Gastroesophageal sphincter (tissue), 4 donors: ENCODE measurements at regions not wholly inside any gene's neighbourhood (a gene's known extent, or its start where the extent isn't known, plus 50 kb on each side); places are given as distances from the start of the nearest gene placed in this dataset.

Experiments
- ATAC-seq: fragments of 150-250 bp; one replicate; pipeline ENCODE4 v1.9.1; 2016; ENCODE audit warnings: mild to moderate bottlenecking, moderate library complexity
- H3K27ac ChIP-seq, 4 donors: fragments of 200-600 bp; sonication (generic) in 3 of 4; 1 replicate in 3 of 4; 2 replicates in 1 of 4; pipeline ENCODE4 v1.5.1; 2016 to 2019
- H3K27me3 ChIP-seq: fragments of 200-600 bp; sonication (generic); one replicate; pipeline ENCODE4 v1.5.1; 2019
- H3K36me3 ChIP-seq, 2 donors: fragments of 200-600 bp; sonication (generic); one replicate each; pipeline ENCODE4 v1.5.1; 2019; ENCODE audit warnings: control low read depth in 1 of 2
- H3K4me1 ChIP-seq, 3 donors: fragments of 200-600 bp; sonication (generic); 1 replicate in 2 of 3; 2 replicates in 1 of 3; pipeline ENCODE4 v1.5.1; 2016 to 2019; ENCODE audit warnings: control low read depth in 2 of 3
- H3K4me3 ChIP-seq, 2 donors: fragments of 200-600 bp; sonication (generic); one replicate each; pipeline ENCODE4 v1.5.1; 2019; ENCODE audit warnings: mild to moderate bottlenecking in 1 of 2, moderate library complexity in 1 of 2
- H3K9me3 ChIP-seq, 3 donors: fragments of 200-600 bp; sonication (generic); one replicate each; pipeline ENCODE4 v1.5.1; 2017 to 2019; ENCODE audit warnings: control low read depth in 2 of 3
- CTCF ChIP-seq, 4 experiments: fragments of 200-600 bp in 2 of 4; fragments of 450-650 bp in 2 of 4; sonication (generic) in 1 of 4; IDR thresholded peaks; one replicate each; pipeline ENCODE4 v1.5.1; 2017 to 2019; ENCODE audit warnings: antibody characterized with exemption in 4 of 4, mild to moderate bottlenecking in 2 of 4, moderate library complexity in 2 of 4
- EP300 ChIP-seq: sonication (generic); formaldehyde crosslinking; IDR thresholded peaks from one replicate; pipeline ENCODE4 v1.6.1; 2017; ENCODE audit warnings: antibody characterized with exemption, mild to moderate bottlenecking
- POLR2A ChIP-seq, 2 donors: fragments of 450-650 bp; IDR thresholded peaks; one replicate each; pipeline ENCODE4 v1.6.1; 2017; ENCODE audit warnings: antibody characterized with exemption in 2 of 2, mild to moderate bottlenecking in 2 of 2, moderate library complexity in 1 of 2
- POLR2AphosphoS5 ChIP-seq: sonication (generic); formaldehyde crosslinking; IDR thresholded peaks from one replicate; pipeline ENCODE4 v1.6.1; 2017; ENCODE audit warnings: antibody characterized with exemption
- WGBS, 2 donors: methylation state at CpG; one replicate each; pipeline ENCODE4 v1.1.5; 2018; ENCODE audit warnings: low coverage in 1 of 2; 5-methylcytosine and 5-hydroxymethylcytosine counted together

GRCh38 chr2:59622599-59623308 is 930.7 kb downstream of the BCL11A start:
- Histone ChIP-seq H3K27ac (no peak overlapping the region), H3K36me3 (no peaks in the 10 kb centered on the region), H3K4me1 (no peaks in the 10 kb centered on the region), H3K4me3 (no peak overlapping the region), H3K9me3 (peaks cover 0 to 3% (median 0%) of the 10 kb centered on the region in 3 donors), H3K27me3 (no peaks in the 10 kb centered on the region)
- no peak for ATAC-seq
- TF ChIP-seq POLR2AphosphoS5, result no peak
- no peak for TF ChIP-seq POLR2A (IDR thresholded peaks at IDR 0.05)
- no peak for TF ChIP-seq EP300
- TF ChIP-seq CTCF (IDR thresholded peaks at IDR 0.05), result no peak

- ATAC-seq, result no peak
- no peak for TF ChIP-seq POLR2AphosphoS5
- no peak for TF ChIP-seq EP300
- no peak for TF ChIP-seq POLR2A (IDR thresholded peaks at IDR 0.05)
- TF ChIP-seq CTCF (IDR thresholded peaks at IDR 0.05), result no peak
- no peak overlapping the region for H3K27ac ChIP-seq
- no peaks in the 10 kb centered on the region for H3K36me3 ChIP-seq
- no peak overlapping the region for H3K4me3 ChIP-seq
- 0 to 56% methylated on average over 1 of the region's 1 CpG for WGBS, 2 donors
- peaks cover 0 to 5% (median 0%) of the 10 kb centered on the region in 3 donors for H3K9me3 ChIP-seq
- H3K4me1 ChIP-seq, result no peaks in the 10 kb centered on the region
- no peaks in the 10 kb centered on the region for H3K27me3 ChIP-seq
Measured at GRCh38 chr2:59604123-59604522, 949.3 kb downstream of the BCL11A start.

GRCh38 chr2:59594671-59595222 is 958.7 kb downstream of the BCL11A start:
- H3K4me1 ChIP-seq, result no peaks in the 10 kb centered on the region
- H3K27ac ChIP-seq, result no peak overlapping the region
- H3K27me3 ChIP-seq, result no peaks in the 10 kb centered on the region
- H3K4me3 ChIP-seq, result no peak overlapping the region
- H3K9me3 ChIP-seq, result no peaks in the 10 kb centered on the region
- TF ChIP-seq CTCF (IDR thresholded peaks at IDR 0.05) (no peak), POLR2AphosphoS5 (no peak), EP300 (no peak)
- no peaks in the 10 kb centered on the region for H3K36me3 ChIP-seq
- ATAC-seq, result no peak
- 51 to 97% methylated on average over 5 of the region's 5 CpGs for WGBS, 2 donors

DNA sequence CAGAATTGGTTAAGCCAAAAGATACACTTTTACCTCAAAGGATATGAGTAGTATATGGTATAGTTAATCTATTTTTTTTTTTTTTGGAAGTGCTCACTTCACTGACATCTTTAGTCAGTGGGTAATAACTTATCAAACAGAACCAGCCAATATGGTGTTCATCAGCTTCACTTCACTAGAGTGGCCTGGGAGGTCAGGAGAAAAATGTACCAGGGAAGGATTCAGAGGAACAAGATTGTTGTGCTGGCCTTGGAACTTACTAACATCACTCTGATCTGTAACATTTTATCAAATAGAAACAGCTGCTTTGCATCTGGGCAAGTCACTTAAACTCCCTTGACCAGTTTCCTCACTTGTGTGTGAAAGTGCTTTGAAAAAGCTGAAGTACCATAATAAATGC is 962.7 kb downstream of the BCL11A start:
- Histone ChIP-seq H3K4me3 (no peak overlapping the region), H3K4me1 (no peaks in the 10 kb centered on the region), H3K36me3 (no peaks in the 10 kb centered on the region), H3K27me3 (no peaks in the 10 kb centered on the region), H3K9me3 (no peaks in the 10 kb centered on the region), H3K27ac (no peak overlapping the region)
- no peak for TF ChIP-seq EP300
- no peak for TF ChIP-seq POLR2AphosphoS5
- TF ChIP-seq CTCF (IDR thresholded peaks at IDR 0.05), result no peak
- no peak for ATAC-seq

DNA sequence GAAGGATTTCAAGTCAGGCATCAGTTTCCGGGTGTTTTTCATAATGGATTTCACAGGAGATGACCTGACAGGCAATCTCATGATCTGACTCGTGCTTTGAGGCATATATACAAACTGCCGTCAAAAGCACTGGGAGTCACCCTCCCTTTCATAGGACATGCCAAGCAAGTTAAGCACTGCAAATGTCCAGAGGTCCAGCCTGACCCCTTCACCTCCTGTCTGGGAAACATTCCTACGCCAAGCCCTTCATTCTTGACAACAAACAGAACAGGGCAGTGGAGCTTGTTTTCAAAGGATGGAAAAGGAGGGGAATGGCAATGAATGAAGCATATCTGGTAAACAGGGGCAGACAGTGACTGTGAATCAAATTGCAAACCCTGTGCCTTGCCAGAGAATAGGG is 963.6 kb downstream of the BCL11A start:
- TF ChIP-seq POLR2A (IDR thresholded peaks at IDR 0.05) (no peak), POLR2AphosphoS5 (no peak), EP300 (no peak), CTCF (IDR thresholded peaks at IDR 0.05) (no peak)
- no peaks in the 10 kb centered on the region for H3K4me1 ChIP-seq
- H3K27me3 ChIP-seq, result no peaks in the 10 kb centered on the region
- ATAC-seq, result no peak
- WGBS, 2 donors, result 27 to 65% methylated on average over 2 to 4 of the region's 4 CpGs
- no peak overlapping the region for H3K27ac ChIP-seq
- H3K4me3 ChIP-seq, result no peak overlapping the region
- no peaks in the 10 kb centered on the region for H3K9me3 ChIP-seq
- no peaks in the 10 kb centered on the region for H3K36me3 ChIP-seq
